Lower leg skin (tissue), 4 donors: ENCODE measurements at regions not wholly inside any gene's neighbourhood (a gene's known extent, or its start where the extent isn't known, plus 50 kb on each side); places are given as distances from the start of the nearest gene placed in this dataset.

Source experiments
- DNase-seq, 2 donors: peaks; one replicate each; pipeline ENCODE4 v3.0.0-alpha.2; 2019; ENCODE audit warnings: low spot score in 2 of 2
- H3K4me3 ChIP-seq: fragments of 200-600 bp; sonication (generic); 2 replicates; pipeline ENCODE4 v1.5.1; 2017; ENCODE audit warnings: mild to moderate bottlenecking, low read depth; ENCODE audit not compliant: poor library complexity, severe bottlenecking
- CTCF ChIP-seq, 3 donors: fragments of 450-650 bp; IDR thresholded peaks; one replicate each; pipeline ENCODE4 v1.5.1; 2016; ENCODE audit warnings: antibody characterized with exemption in 3 of 3, mild to moderate bottlenecking in 3 of 3, moderate library complexity in 2 of 3
- POLR2A ChIP-seq, 2 donors: fragments of 450-650 bp; IDR thresholded peaks; one replicate each; pipeline ENCODE4 v1.6.1; 2016 to 2017; ENCODE audit warnings: antibody characterized with exemption in 2 of 2, mild to moderate bottlenecking in 1 of 2, moderate library complexity in 1 of 2
- WGBS, 2 donors: methylation state at CpG; one replicate each; pipeline ENCODE4 v1.1.5; 2018; 5-methylcytosine and 5-hydroxymethylcytosine counted together
- intact Hi-C: fragments of 100-400 bp; cut with DNase I; formaldehyde crosslinking; loops from one replicate; pipeline ENCODE4 v1.15.0; 2023; ENCODE audit warnings: low total_unique reads

DNA sequence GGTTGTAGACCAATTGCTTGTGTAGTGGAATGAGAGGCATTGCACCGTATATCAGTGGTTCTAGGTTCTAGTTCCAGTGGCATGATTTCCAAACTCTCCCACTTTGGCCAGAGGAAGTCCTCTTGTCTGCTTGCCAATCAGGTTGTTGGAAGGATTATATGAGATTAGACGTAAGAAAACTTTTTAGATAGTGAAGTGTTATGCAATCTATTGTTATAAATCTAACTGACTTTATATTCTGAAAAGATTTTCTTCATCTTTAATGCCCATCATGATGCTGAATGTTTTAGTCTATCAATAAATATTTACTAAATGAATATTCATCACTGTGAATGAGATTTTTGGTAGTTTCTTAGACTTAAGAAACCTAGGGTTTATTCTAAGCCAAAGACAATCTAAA lies 152.6 kb downstream of the TFPI2 start:
- whole genome bisulfite sequencing, 2 donors, result 61 to 66% methylated on average over 2 of the region's 2 CpGs
- DNase-seq, result no peak
- no peak for TF ChIP-seq CTCF (IDR thresholded peaks at IDR 0.05)
- TF ChIP-seq POLR2A (IDR thresholded peaks at IDR 0.05), result no peak
- H3K4me3 ChIP-seq, result no peak overlapping the region
- intact Hi-C loops, result no loop called here

- DNase-seq, result no peak
- TF ChIP-seq CTCF (IDR thresholded peaks at IDR 0.05) (no peak), POLR2A (IDR thresholded peaks at IDR 0.05) (no peak)
- intact Hi-C loops, result no loop called here
- no peak overlapping the region for H3K4me3 ChIP-seq
- WGBS, 2 donors, result 26 to 30% methylated on average over 2 of the region's 2 CpGs
Measured at GRCh38 chr7:93736668-93737369, 153.7 kb downstream of the TFPI2 start.

DNA sequence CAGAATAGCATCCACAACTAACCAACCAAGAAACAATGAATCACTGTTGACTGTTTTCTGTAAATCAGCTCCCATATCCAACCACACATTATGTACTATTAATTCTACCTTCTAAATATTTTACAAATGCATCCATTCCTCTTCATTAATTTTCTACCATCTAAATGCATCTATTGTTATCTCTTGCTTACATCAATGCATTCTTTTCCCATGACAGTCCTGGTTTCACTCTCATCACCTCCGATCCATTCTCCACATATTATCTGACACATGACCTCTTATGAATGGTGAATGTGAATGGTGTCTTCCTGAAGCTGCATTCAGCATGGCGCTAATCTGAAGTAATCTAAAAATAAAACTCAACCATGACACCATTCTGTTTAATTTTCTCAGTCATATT lies 153.8 kb upstream of the CALCR start:
- no peak for TF ChIP-seq POLR2A (IDR thresholded peaks at IDR 0.05)
- TF ChIP-seq CTCF (IDR thresholded peaks at IDR 0.05), result no peak
- 71 to 85% methylated on average over 2 of the region's 2 CpGs for WGBS, 2 donors
- no peak overlapping the region for H3K4me3 ChIP-seq
- DNase-seq, result no peak
- intact Hi-C loops, result no loop called here

GRCh38 chr7:93725954-93726353 lies 151.4 kb upstream of the CALCR start:
- H3K4me3 ChIP-seq, result no peak overlapping the region
- 92 to 93% methylated on average over 4 of the region's 4 CpGs for WGBS, 2 donors
- TF ChIP-seq CTCF (IDR thresholded peaks at IDR 0.05), result no peak
- TF ChIP-seq POLR2A (IDR thresholded peaks at IDR 0.05), result no peak
- DNase-seq, result no peak
- intact Hi-C loops, result no loop called here

DNA sequence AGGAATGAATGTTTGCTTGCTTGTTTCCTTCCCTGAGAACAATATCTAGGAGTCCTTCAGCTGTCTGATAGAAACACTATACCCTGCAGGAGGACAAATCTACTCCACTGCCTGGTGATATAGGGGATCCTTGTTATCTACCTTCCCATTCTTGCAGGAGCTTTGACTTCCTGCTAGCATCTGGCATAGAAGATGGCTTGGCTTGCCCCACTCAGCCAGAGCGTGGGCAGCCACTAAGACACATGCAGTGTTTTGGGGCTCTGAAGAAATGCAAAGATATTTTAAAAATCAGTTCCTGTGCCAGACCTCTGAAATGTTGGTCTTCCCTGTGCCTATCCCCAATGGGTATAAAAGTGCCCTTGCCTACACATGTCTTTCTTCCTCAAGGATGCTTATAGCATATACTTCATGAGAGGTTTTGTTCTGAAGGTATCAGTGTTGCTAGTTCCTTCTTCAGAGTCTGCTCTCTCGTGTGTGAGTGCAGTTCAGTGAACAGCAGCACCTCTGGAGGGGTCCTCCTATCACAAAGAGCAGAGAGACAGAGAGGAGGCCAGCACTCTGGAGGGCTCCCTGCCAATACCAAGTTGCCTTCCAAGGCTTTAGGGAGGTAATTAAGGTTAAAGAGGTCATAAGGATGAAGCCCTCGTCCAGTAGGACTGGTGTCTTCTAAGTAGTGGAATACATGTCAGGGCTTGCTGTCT lies 149.1 kb upstream of the CALCR start:
- H3K4me3 ChIP-seq, result no peak overlapping the region
- intact Hi-C loops, result no loop called here
- no peak for DNase-seq
- TF ChIP-seq POLR2A (IDR thresholded peaks at IDR 0.05) (no peak), CTCF (IDR thresholded peaks at IDR 0.05) (no peak)
- 53 to 68% methylated on average over 3 of the region's 3 CpGs for WGBS, 2 donors
